Hematopoietic multipotent progenitor cell (in vitro differentiated cells): ENCODE measurements at regions not wholly inside any gene's neighbourhood (a gene's known extent, or its start where the extent isn't known, plus 50 kb on each side); places are given as distances from the start of the nearest gene placed in this dataset.

ENCODE experiments used
- DNase-seq, 3 donors: peaks; one replicate each; pipeline ENCODE4 v3.0.0-alpha.2; 2011 to 2015; ENCODE audit warnings: low read depth in 2 of 3, low spot score in 2 of 3

GRCh38 chr6:33924681-33925080 is 120.9 kb upstream of the MLN start:
- no peak for DNase-seq

GRCh38 chr6:33923857-33924514 is 120.2 kb upstream of the MLN start:
- peak in 2 of 3 donors; percentile 31 to 63 for DNase-seq

DNA sequence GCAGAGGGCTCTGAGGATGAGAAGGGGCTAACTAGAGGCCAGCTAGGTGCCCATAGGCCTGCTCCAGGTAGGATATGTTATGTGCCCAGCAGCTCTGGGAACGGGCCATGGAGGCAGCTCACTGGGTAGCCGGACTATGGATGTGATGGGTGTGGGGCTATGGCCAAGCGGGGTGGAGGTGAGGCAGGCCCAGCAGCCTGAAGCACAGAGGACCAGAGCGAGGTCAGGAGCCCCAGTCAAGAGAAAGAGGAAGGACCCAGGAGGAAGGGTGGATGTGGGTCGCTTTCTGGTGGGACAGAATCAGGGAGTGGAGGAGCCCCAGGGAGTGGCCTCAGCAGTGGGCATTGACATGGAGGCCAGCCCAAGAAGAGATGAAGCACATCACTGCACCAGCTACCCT is 117.9 kb upstream of the MLN start:
- no peak for DNase-seq

DNA sequence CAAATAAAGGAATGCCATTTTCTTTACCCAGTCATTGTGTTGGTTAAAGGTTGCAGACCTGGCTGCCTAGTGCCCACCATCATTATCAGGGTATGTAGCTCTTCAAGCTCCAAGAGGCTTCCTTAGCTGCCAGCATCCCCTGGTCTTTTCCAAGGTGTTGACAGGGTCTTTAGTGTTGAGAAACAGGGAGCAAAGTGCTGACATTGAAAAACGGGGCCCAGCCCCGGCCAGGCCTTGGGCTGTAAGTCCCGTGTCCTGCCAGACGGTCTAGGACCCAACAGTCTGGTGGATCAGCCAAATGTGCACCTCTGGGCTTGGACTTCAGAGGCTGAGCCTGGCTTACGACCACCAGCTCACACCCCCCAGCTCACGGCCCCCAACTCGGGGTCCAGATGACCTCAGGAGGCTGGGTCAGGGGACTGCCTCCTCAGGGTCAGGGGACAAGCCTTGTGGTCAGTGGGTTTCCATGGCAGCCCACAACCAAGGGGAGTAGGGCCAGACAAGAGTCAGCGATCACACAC is 114.4 kb upstream of the MLN start:
- no peak for DNase-seq

DNA sequence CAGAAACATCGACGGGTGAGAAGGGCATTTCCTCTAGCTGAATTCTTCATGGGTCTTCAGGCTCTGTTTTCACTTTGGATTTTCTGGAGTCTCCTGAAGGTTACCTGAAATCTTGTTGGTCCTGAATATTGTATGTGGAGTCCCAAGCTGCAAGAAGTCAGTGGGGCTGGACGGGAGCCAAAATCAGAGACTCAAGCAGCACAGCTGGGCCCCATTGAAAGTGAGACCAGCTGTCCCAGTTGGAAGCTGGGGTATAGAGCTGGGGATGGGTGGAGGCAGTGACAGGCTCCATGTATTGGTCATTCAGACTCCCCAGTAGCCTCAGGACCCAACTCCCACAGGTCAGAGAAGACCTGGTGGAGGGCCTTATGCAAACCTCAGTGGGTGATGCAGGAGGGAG is 111.3 kb upstream of the MLN start:
- no peak for DNase-seq

DNA sequence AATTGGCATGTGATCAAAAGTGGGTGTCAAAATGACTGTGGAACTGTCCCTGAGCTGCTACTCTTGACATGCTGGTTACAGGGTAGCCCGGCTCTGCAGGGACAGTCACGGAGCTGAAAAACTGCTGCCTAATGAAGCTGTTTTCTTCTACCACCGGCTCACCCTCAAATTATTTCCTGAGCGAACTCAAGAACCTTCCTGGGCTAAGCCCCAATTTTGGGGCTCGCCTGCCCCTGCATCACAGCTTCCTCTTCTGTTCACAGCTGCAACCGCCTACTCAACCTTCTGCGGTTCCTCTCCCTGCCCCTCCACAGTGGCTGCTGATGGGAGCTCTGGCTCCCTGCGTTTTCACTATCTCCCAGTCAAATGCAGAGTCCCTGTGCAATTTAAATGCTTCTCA is 110.8 kb upstream of the MLN start:
- peak in 2 of 3 donors; percentile 80 to 90 for DNase-seq

GRCh38 chr6:33912195-33912594 is 108.4 kb upstream of the MLN start:
- DNase-seq = no peak

GRCh38 chr6:33911488-33911887 is 107.7 kb upstream of the MLN start:
- DNase-seq = no peak

DNA sequence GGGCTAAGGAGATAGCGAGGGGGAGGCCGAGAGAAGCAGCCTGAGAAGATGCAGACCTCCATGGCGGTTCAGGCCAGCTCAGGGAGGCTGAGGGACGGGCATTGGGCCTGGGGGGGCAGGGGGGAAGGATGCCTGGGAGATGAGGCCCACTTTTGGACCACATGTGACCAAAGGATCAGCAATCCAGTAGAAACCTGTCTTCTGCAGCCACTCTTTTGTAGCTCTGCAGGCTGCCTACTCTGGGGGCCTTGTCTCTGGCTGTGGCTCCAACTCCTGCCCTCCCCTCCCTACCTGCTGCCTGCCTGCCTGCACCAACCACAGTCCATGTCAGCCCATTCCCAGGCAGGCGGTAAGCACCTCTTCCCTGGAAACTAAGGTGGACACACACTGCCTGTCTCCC is 106.8 kb upstream of the MLN start:
- no peak for DNase-seq

DNA sequence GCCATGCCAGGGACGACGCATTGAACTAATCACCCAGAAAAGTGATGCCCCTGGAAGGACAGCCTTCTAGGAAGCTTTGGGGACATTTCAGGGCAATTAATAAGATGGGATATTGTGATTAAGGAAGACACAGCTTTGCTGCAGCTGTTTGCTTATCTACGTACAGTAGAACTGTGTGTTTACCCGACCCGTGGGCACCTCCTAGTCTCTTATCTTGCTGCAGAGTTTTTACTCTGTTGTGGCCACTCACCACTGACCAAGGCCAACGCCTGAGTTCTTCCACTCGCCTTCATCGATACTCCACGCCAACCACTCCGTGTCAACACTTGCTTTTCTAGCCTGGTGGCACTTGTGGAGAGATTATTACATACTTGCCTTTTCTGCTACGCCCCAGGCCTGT is 105.9 kb upstream of the MLN start:
- DNase-seq = no peak

- DNase-seq = no peak
Measured at GRCh38 chr6:33908025-33908424, 104.2 kb upstream of the MLN start.

GRCh38 chr6:33907227-33907626 is 103.4 kb upstream of the MLN start:
- DNase-seq = no peak

GRCh38 chr6:33906439-33906838 is 102.6 kb upstream of the MLN start:
- DNase-seq = no peak

DNA sequence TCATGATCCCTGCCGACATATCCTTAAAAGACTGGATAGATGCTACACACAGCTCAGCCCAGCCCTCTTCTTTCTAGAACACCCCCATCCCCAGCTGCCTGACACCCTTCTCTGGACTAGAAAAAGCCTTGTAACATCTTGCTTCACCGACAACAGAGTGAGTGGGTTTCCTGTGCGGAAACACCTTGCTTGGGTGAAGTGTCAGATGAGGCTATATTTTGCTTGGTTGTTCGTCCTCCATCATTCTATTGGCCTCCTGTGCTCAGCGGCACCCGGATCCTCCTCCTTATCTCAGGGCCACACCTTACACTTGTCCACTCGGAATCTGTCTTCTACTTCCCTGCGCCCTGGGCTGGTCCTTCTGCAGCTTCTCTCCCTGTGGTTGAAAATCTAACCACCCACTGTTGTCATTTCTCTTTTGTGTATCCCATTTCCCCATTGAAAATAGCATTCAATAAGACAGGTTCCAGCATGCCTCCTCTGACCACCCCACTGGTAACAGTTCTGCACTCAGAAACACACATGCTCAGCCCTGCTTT is 101.3 kb upstream of the MLN start:
- peak; percentile 44 to 98 (median 94) for DNase-seq

DNA sequence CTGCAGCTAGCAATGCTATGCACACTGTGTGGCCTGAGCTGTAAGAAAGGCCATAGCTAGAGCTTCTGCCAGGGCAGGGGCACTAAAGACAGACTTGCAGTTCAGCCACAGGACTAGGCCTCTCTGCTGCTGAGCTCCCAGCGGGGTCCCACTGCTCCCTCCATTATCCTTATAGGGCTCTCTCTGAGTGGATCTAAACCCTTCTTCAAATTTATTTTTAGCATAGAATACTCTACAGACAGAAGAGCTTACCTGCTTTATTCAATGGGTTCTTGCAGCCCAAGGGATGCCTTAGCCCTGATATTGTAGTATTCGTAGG is 100.9 kb upstream of the MLN start:
- peak in 1 of 3 donors; percentile 23 for DNase-seq

DNA sequence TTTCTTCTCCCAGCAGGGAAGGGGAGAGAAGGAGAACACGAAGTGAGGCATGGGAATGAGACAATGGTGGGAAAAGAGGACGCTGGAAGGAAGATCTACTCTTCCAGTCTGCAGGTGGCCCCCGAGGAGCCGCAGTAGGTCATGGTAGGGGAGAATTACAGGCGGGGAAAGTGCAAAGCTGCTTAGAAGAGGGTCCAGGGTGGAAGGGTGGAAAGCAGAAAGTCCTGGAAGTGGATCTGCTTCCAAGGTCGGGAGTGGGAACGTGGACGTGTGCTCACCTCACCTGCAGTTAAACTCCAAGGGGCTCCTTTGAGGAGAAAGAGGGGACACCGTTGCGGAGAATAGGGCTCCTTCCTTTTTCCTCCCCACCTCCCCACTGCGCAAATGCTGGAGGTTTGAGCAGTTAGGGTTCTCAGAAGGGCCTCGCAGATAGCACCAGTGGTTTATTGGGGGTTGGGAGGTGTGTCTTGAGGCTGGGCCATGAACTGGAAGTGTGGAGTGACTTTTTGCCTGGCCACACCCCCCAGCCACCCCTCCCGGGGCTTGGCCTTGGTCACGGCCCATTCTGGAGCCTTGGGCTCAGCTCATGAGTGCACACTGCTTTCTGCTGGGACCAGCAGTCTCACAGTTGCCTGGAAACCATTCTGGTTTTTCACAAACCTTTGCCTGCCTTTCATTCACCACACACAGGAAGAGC is 100.4 kb upstream of the MLN start:
- DNase-seq = peak; percentile 35 to 96 (median 87)

GRCh38 chr6:33903579-33903978 is 99.8 kb upstream of the MLN start:
- DNase-seq = no peak

DNA sequence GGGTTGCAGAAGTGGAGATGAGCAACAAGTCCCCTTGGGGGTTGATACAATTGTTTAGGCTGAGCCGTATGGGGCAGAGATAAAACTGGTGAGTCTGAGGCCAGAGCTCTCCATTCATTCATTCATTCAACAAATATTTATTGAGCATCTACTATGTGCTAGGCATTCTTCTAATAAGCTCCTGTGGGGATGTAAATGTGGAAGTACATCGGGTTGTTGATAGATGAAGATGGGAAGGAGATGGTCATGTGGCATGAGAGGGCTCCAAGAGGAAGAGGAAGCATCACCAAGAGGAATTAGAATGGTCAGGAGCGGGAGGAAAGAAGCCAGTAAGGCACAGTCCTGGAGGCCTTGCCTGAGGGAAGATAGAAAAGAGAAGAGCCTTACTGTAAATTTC is 98.7 kb upstream of the MLN start:
- no peak for DNase-seq

DNA sequence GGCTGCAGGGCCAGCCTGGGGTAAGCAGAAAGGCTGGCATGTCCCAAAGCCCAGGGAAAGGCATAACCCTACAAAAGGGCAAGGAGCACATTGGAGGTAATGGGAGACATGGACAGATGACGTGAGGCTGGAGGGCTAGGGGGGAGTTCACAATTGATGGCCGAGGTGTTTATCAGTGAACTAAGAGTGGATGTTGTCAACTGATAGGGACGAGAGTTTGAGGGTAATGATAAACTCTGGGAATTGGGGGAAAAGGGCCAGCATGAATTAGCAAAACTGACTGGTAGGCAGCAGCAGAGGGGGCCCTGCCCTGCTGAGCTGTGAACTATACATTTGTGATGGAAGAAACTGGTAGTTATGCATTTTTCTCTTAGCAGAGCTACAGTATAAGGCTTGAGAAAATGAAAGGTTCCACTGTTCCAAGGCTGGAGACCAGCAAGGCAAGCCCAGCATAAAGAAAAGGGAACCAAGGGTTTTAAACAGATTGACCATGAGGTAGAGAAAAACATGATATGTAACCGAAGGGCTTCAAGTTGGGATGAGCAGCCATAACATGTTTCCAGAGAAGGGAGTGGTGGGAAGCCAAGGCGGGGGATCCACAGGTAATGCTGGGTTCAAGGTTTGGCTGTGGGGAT is 98.1 kb upstream of the MLN start:
- no peak for DNase-seq

DNA sequence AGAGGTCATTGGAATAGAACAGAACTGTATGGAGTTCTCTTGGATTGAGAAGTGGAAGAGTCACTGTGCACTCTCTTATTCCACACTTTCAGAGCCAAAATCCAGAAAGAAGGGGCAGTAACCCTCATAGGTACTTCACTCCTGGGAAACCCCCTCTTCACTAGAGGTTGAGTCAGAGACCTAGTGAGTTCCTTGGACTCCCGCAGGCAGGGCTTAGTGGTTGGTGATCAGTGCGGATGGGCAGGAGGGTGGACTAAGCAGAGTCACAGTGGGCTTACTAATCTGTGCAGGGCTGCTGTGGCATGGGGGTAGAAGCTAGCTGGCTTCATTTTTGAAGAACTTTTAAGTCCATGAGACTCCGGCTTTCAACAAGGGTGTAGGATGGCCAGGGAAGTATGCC is 95.0 kb upstream of the MLN start:
- DNase-seq = no peak

- DNase-seq = no peak
Measured at GRCh38 chr6:33897189-33897780, 93.5 kb upstream of the MLN start.
